Putamen (tissue), 1 donor: ENCODE measurements at regions not wholly inside any gene's neighbourhood (a gene's known extent, or its start where the extent isn't known, plus 50 kb on each side); places are given as distances from the start of the nearest gene placed in this dataset.
"Not testable (repeated sequence)": the region's sequence is repeated elsewhere in the genome, so short reads cannot be mapped to it uniquely, and the experiment has no call there.

Source experiments
- DNase-seq: peaks from one replicate; pipeline ENCODE4 v3.0.0-alpha.2; 2016; ENCODE audit warnings: low spot score

GRCh38 chr13:67934617-67935330 lies 704.6 kb upstream of the PCDH9 start:
- DNase-seq: no peak

GRCh38 chr13:67932991-67933390 lies 702.9 kb upstream of the PCDH9 start:
- no peak for DNase-seq

GRCh38 chr13:67917291-67917987 lies 687.3 kb upstream of the PCDH9 start:
- no peak for DNase-seq

GRCh38 chr13:67916650-67917049 lies 686.5 kb upstream of the PCDH9 start:
- no peak for DNase-seq

- no peak for DNase-seq
Measured at GRCh38 chr13:67914535-67914934, 684.4 kb upstream of the PCDH9 start.

GRCh38 chr13:67902960-67903359 lies 672.8 kb upstream of the PCDH9 start:
- not testable (repeated sequence) for DNase-seq

- DNase-seq: no peak
Measured at GRCh38 chr13:67880916-67881315, 650.8 kb upstream of the PCDH9 start.

- DNase-seq: no peak
Measured at GRCh38 chr13:67878376-67878775, 648.2 kb upstream of the PCDH9 start.

- DNase-seq: no peak
Measured at GRCh38 chr13:67877031-67877430, 646.9 kb upstream of the PCDH9 start.

GRCh38 chr13:67867206-67867605 lies 637.1 kb upstream of the PCDH9 start:
- no peak for DNase-seq

- DNase-seq: no peak
Measured at GRCh38 chr13:67860315-67860714, 630.2 kb upstream of the PCDH9 start.

- DNase-seq: no peak
Measured at GRCh38 chr13:67859904-67860303, 629.8 kb upstream of the PCDH9 start.

- no peak for DNase-seq
Measured at GRCh38 chr13:67857581-67858310, 627.6 kb upstream of the PCDH9 start.

GRCh38 chr13:67856955-67857354 lies 626.8 kb upstream of the PCDH9 start:
- no peak for DNase-seq

GRCh38 chr13:67855741-67856238 lies 625.7 kb upstream of the PCDH9 start:
- DNase-seq: no peak

GRCh38 chr13:67854990-67855389 lies 624.9 kb upstream of the PCDH9 start:
- no peak for DNase-seq

- no peak for DNase-seq
Measured at GRCh38 chr13:67844574-67844973, 614.4 kb upstream of the PCDH9 start.

- no peak for DNase-seq
Measured at GRCh38 chr13:67841071-67841470, 610.9 kb upstream of the PCDH9 start.

GRCh38 chr13:67833564-67833963 lies 603.4 kb upstream of the PCDH9 start:
- DNase-seq: no peak

- DNase-seq: no peak
Measured at GRCh38 chr13:67829641-67830040, 599.5 kb upstream of the PCDH9 start.

- no peak for DNase-seq
Measured at GRCh38 chr13:67827992-67828391, 597.9 kb upstream of the PCDH9 start.

- no peak for DNase-seq
Measured at GRCh38 chr13:67821606-67822005, 591.5 kb upstream of the PCDH9 start.

GRCh38 chr13:67806796-67807195 lies 576.7 kb upstream of the PCDH9 start:
- DNase-seq: no peak
